ENCODE measurements at regions not wholly inside any gene's neighbourhood (a gene's known extent, or its start where the extent isn't known, plus 50 kb on each side); places are given as distances from the start of the nearest gene placed in this dataset.
A peak's percentile ranks its signal among the peaks of the same experiment; 100 is the strongest.

- in situ Hi-C loops (cut with HindIII; ENCODE audit: low sequenced_read_pairs) = no loop called here
- no peak for TF ChIP-seq CTCF (IDR thresholded peaks at IDR 0.05; ENCODE audit: low read depth, low read length)
- DNase-seq (ENCODE audit: low read depth, low spot score) = no peak
- no peak overlapping the region for H3K4me3 ChIP-seq (ENCODE audit: low read depth, low read length)
Observed at GRCh38 chr5:38634568-38635369, 78.3 kb upstream of the LIFR start.

GRCh38 chr5:38636626-38637025 is 80.2 kb upstream of the LIFR start:
- H3K4me3 ChIP-seq (ENCODE audit: low read depth, low read length) = no peak overlapping the region
- in situ Hi-C loops (cut with HindIII; ENCODE audit: low sequenced_read_pairs) = no loop called here
- no peak for DNase-seq (ENCODE audit: low read depth, low spot score)
- no peak for TF ChIP-seq CTCF (IDR thresholded peaks at IDR 0.05; ENCODE audit: low read depth, low read length)

- no peak for DNase-seq (ENCODE audit: low read depth, low spot score)
- in situ Hi-C loops (cut with HindIII; ENCODE audit: low sequenced_read_pairs) = no loop called here
- no peak for TF ChIP-seq CTCF (IDR thresholded peaks at IDR 0.05; ENCODE audit: low read depth, low read length)
- no peak overlapping the region for H3K4me3 ChIP-seq (ENCODE audit: low read depth, low read length)
Observed at GRCh38 chr5:38638656-38639055, 82.2 kb upstream of the LIFR start.

- DNase-seq (ENCODE audit: low read depth, low spot score) = peak; percentile 34
- in situ Hi-C loops (cut with HindIII; ENCODE audit: low sequenced_read_pairs) = no loop called here
Observed at GRCh38 chr5:38639377-38640358, 83.2 kb upstream of the LIFR start.

GRCh38 chr5:38641003-38641402 is 84.6 kb upstream of the LIFR start:
- peak; percentile 79 for DNase-seq (ENCODE audit: low read depth, low spot score)
- H3K4me3 ChIP-seq (ENCODE audit: low read depth, low read length) = no peak overlapping the region
- in situ Hi-C loops (cut with HindIII; ENCODE audit: low sequenced_read_pairs) = no loop called here
- no peak for TF ChIP-seq CTCF (IDR thresholded peaks at IDR 0.05; ENCODE audit: low read depth, low read length)

More at GRCh38 chr5:38639377-38640358, 83.2 kb upstream of the LIFR start:
- H3K4me3 ChIP-seq (ENCODE audit: low read depth, low read length) = no peak overlapping the region
- TF ChIP-seq CTCF (IDR thresholded peaks at IDR 0.05; ENCODE audit: low read depth, low read length) = no peak

- DNase-seq (ENCODE audit: low read depth, low spot score) = no peak
- in situ Hi-C loops (cut with HindIII; ENCODE audit: low sequenced_read_pairs) = no loop called here
- no peak overlapping the region for H3K4me3 ChIP-seq (ENCODE audit: low read depth, low read length)
Observed at GRCh38 chr5:38642189-38642911, 85.9 kb upstream of the LIFR start.

More at GRCh38 chr5:38642189-38642911, 85.9 kb upstream of the LIFR start:
- TF ChIP-seq CTCF (IDR thresholded peaks at IDR 0.05; ENCODE audit: low read depth, low read length) = no peak
